Thoracic aorta (tissue), 2 donors: ENCODE measurements at regions not wholly inside any gene's neighbourhood (a gene's known extent, or its start where the extent isn't known, plus 50 kb on each side); places are given as distances from the start of the nearest gene placed in this dataset.

Experiments used
- ATAC-seq: fragments of 150-250 bp; one replicate; pipeline ENCODE4 v1.8.0; 2017; ENCODE audit warnings: low read depth; ENCODE audit not compliant: insufficient number of reproducible peaks, low FRiP score
- DNase-seq: peaks from one replicate; pipeline ENCODE4 v3.0.0-alpha.2; 2020; ENCODE audit warnings: low spot score
- H3K27ac ChIP-seq, 2 donors: fragments of 200-600 bp; sonication (generic); 1 replicate in 1 of 2; 2 replicates in 1 of 2; pipeline ENCODE4 v1.5.1; 2016; ENCODE audit warnings: mild to moderate bottlenecking in 2 of 2, moderate library complexity in 2 of 2
- H3K27me3 ChIP-seq: fragments of 200-600 bp; sonication (generic); replicated peaks from 2 replicates; pipeline ENCODE4 v1.6.0; 2016; ENCODE audit warnings: mild to moderate bottlenecking; ENCODE audit not compliant: insufficient read depth
- H3K36me3 ChIP-seq: fragments of 200-600 bp; sonication (generic); one replicate; pipeline ENCODE4 v1.5.1; 2016
- H3K4me1 ChIP-seq, 2 donors: fragments of 200-600 bp; sonication (generic); 1 replicate in 1 of 2; 2 replicates in 1 of 2; pipeline versions ENCODE4 v1.5.1 to v1.6.0; 2016; ENCODE audit warnings: low read depth in 2 of 2, mild to moderate bottlenecking in 1 of 2; ENCODE audit not compliant: control insufficient read depth in 1 of 2
- H3K4me3 ChIP-seq: fragments of 200-600 bp; sonication (generic); 2 replicates; pipeline ENCODE4 v1.5.1; 2016; ENCODE audit warnings: mild to moderate bottlenecking
- H3K9me3 ChIP-seq: fragments of 200-600 bp; sonication (generic); 2 replicates; pipeline ENCODE4 v1.5.1; 2016
- CTCF ChIP-seq: fragments of 200-600 bp; sonication (generic); IDR thresholded peaks from one replicate; pipeline ENCODE4 v1.5.1; 2019; ENCODE audit warnings: antibody characterized with exemption

GRCh38 chr10:65719790-65720189, 1206.0 kb upstream of the LRRTM3 start:
- TF ChIP-seq CTCF = no peak
- ATAC-seq = no peak

GRCh38 chr10:65720901-65721300, 1204.9 kb upstream of the LRRTM3 start:
- DNase-seq = no peak
- no peak overlapping the region for H3K27ac ChIP-seq
- no peaks in the 10 kb centered on the region for H3K27me3 ChIP-seq
- no peaks in the 10 kb centered on the region for H3K4me1 ChIP-seq
- H3K36me3 ChIP-seq = no peaks in the 10 kb centered on the region
- H3K9me3 ChIP-seq = no peaks in the 10 kb centered on the region
- ATAC-seq = no peak
- TF ChIP-seq CTCF = no peak
- no peak overlapping the region for H3K4me3 ChIP-seq

More at GRCh38 chr10:65719790-65720189, 1206.0 kb upstream of the LRRTM3 start:
- H3K4me1 ChIP-seq = no peaks in the 10 kb centered on the region
- H3K4me3 ChIP-seq = no peak overlapping the region
- H3K36me3 ChIP-seq = no peaks in the 10 kb centered on the region
- H3K9me3 ChIP-seq = no peaks in the 10 kb centered on the region
- no peak overlapping the region for H3K27ac ChIP-seq
- no peaks in the 10 kb centered on the region for H3K27me3 ChIP-seq
- no peak for DNase-seq

GRCh38 chr10:65723525-65723924, 1202.3 kb upstream of the LRRTM3 start:
- Histone ChIP-seq H3K4me3 (no peak overlapping the region), H3K36me3 (no peaks in the 10 kb centered on the region), H3K27ac (no peak overlapping the region), H3K4me1 (no peaks in the 10 kb centered on the region), H3K27me3 (no peaks in the 10 kb centered on the region), H3K9me3 (no peaks in the 10 kb centered on the region)
- no peak for ATAC-seq
- no peak for TF ChIP-seq CTCF
- no peak for DNase-seq

GRCh38 chr10:65735382-65735781, 1190.5 kb upstream of the LRRTM3 start:
- TF ChIP-seq CTCF = no peak
- Histone ChIP-seq H3K36me3 (no peaks in the 10 kb centered on the region), H3K9me3 (no peaks in the 10 kb centered on the region), H3K4me1 (no peaks in the 10 kb centered on the region), H3K27me3 (no peaks in the 10 kb centered on the region), H3K4me3 (no peak overlapping the region), H3K27ac (no peak overlapping the region)
- no peak for DNase-seq
- no peak for ATAC-seq

- DNase-seq = no peak
- Histone ChIP-seq H3K4me1 (no peaks in the 10 kb centered on the region), H3K4me3 (no peak overlapping the region), H3K27me3 (no peaks in the 10 kb centered on the region), H3K36me3 (no peaks in the 10 kb centered on the region), H3K9me3 (no peaks in the 10 kb centered on the region), H3K27ac (no peak overlapping the region)
- no peak for ATAC-seq
- no peak for TF ChIP-seq CTCF
These were observed 1182.9 kb upstream of the LRRTM3 start for GRCh38 chr10:65742906-65743305.
